ENCODE measurements at regions not wholly inside any gene's neighbourhood (a gene's known extent, or its start where the extent isn't known, plus 50 kb on each side); places are given as distances from the start of the nearest gene placed in this dataset.

GRCh38 chrX:151796576-151796975, 62.0 kb downstream of the CNGA2 start:
- Mint-ChIP-seq H3K4me3 (no peak overlapping the region), H3K27ac (no peak overlapping the region), H3K36me3 (no peaks in the 10 kb centered on the region), H3K9me3 (peaks cover 13% of the 10 kb centered on the region), H3K4me1 (no peaks in the 10 kb centered on the region), H3K27me3 (ENCODE audit: insufficient read depth, low read depth) (no peaks in the 10 kb centered on the region)
- no peaks in the 10 kb centered on the region for H3K36me3 ChIP-seq
- H3F3A ChIP-seq (ENCODE audit: low read depth) = no peaks in the 10 kb centered on the region
- no peaks in the 10 kb centered on the region for H3K27me3 ChIP-seq
- no peaks in the 10 kb centered on the region for H4K20me1 ChIP-seq (ENCODE audit: low read depth)
- TF ChIP-seq EZH2 (IDR thresholded peaks at IDR 0.05) = no peak
- no peak for TF ChIP-seq EZH2phosphoT487 (IDR thresholded peaks at IDR 0.05)
- TF ChIP-seq, protein P1, sequence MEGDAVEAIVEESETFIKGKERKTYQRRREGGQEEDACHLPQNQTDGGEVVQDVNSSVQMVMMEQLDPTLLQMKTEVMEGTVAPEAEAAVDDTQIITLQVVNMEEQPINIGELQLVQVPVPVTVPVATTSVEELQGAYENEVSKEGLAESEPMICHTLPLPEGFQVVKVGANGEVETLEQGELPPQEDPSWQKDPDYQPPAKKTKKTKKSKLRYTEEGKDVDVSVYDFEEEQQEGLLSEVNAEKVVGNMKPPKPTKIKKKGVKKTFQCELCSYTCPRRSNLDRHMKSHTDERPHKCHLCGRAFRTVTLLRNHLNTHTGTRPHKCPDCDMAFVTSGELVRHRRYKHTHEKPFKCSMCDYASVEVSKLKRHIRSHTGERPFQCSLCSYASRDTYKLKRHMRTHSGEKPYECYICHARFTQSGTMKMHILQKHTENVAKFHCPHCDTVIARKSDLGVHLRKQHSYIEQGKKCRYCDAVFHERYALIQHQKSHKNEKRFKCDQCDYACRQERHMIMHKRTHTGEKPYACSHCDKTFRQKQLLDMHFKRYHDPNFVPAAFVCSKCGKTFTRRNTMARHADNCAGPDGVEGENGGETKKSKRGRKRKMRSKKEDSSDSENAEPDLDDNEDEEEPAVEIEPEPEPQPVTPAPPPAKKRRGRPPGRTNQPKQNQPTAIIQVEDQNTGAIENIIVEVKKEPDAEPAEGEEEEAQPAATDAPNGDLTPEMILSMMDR (IDR thresholded peaks at IDR 0.05) = no peak
- DNase-seq (ENCODE audit: low spot score) = no peak
- no peak overlapping the region for H3K27ac ChIP-seq
- no peak overlapping the region for H3K4me3 ChIP-seq
- H3K4me1 ChIP-seq = no peaks in the 10 kb centered on the region
- H3K9ac ChIP-seq = no peak overlapping the region
- no peaks in the 10 kb centered on the region for H3K9me3 ChIP-seq (ENCODE audit: low read depth)
- no peaks in the 10 kb centered on the region for H3K79me2 ChIP-seq (ENCODE audit: low read depth)
- H2AFZ ChIP-seq (replicated peaks) = no peak overlapping the region
- H3K4me2 ChIP-seq = no peak overlapping the region

- H3K4me3 Mint-ChIP-seq = no peak overlapping the region
- Histone ChIP-seq H3K79me2 (ENCODE audit: low read depth) (no peaks in the 10 kb centered on the region), H3F3A (ENCODE audit: low read depth) (no peaks in the 10 kb centered on the region), H3K4me3 (no peak overlapping the region), H3K9me3 (ENCODE audit: low read depth) (no peaks in the 10 kb centered on the region), H3K27me3 (no peaks in the 10 kb centered on the region), H3K36me3 (no peaks in the 10 kb centered on the region), H4K20me1 (ENCODE audit: low read depth) (no peaks in the 10 kb centered on the region), H3K27ac (no peak overlapping the region), H3K4me1 (no peaks in the 10 kb centered on the region), H3K4me2 (no peak overlapping the region), H2AFZ (replicated peaks) (no peak overlapping the region), H3K9ac (no peak overlapping the region)
- no peaks in the 10 kb centered on the region for H3K36me3 Mint-ChIP-seq
- no peak for DNase-seq (ENCODE audit: low spot score)
- peaks cover 13% of the 10 kb centered on the region for H3K9me3 Mint-ChIP-seq
- H3K27ac Mint-ChIP-seq = no peak overlapping the region
- H3K4me1 Mint-ChIP-seq = no peaks in the 10 kb centered on the region
- H3K27me3 Mint-ChIP-seq (ENCODE audit: insufficient read depth, low read depth) = no peaks in the 10 kb centered on the region
- TF ChIP-seq EZH2 (IDR thresholded peaks at IDR 0.05) (no peak), EZH2phosphoT487 (IDR thresholded peaks at IDR 0.05) (no peak)
- TF ChIP-seq, protein P1 (IDR thresholded peaks at IDR 0.05) = no peak
These were observed 67.4 kb downstream of the CNGA2 start for GRCh38 chrX:151801980-151802379.

DNA sequence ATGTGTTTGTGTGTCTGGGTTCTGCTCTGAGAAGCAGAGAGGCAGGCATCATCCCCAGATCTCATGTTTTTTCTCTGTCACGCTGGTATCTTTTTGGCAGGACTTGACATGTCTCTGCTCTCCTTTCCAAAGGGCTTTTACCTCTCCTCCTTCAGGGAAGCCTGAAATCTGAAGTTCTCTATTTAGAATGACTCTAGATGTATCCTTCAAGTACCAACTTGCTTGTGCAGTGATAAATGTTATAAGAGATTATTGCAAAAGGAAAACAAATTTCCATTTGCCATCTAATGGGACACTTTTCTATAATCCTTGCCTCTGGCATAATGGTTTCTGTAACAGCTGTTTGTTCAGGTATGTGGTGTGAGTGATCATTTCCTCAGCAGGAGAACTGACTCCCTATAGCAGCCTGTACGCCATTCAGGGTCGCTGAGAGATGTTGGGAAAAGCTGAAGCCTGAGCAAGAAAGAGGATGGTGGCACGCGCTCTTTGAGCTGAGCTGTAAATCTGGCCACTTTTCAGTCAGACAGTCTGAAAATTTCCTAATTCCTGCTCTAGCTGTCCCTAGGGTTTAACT, 72.5 kb downstream of the CNGA2 start:
- H3K4me2 ChIP-seq = no peak overlapping the region
- Mint-ChIP-seq H3K27me3 (ENCODE audit: insufficient read depth, low read depth) (peaks cover 5% of the 10 kb centered on the region), H3K36me3 (no peaks in the 10 kb centered on the region), H3K4me1 (no peaks in the 10 kb centered on the region), H3K9me3 (peaks cover 3% of the 10 kb centered on the region), H3K4me3 (no peak overlapping the region), H3K27ac (no peak overlapping the region)
- H3K27ac ChIP-seq = no peak overlapping the region
- H3K4me3 ChIP-seq = no peak overlapping the region
- no peaks in the 10 kb centered on the region for H3K36me3 ChIP-seq
- H3F3A ChIP-seq (ENCODE audit: low read depth) = no peaks in the 10 kb centered on the region
- no peaks in the 10 kb centered on the region for H4K20me1 ChIP-seq (ENCODE audit: low read depth)
- no peak for DNase-seq (ENCODE audit: low spot score)
- no peak for TF ChIP-seq EZH2phosphoT487 (IDR thresholded peaks at IDR 0.05)
- no peak for TF ChIP-seq EZH2 (IDR thresholded peaks at IDR 0.05)
- TF ChIP-seq, protein P1 (IDR thresholded peaks at IDR 0.05) = no peak
- no peak overlapping the region for H2AFZ ChIP-seq (replicated peaks)
- H3K27me3 ChIP-seq = no peaks in the 10 kb centered on the region
- no peaks in the 10 kb centered on the region for H3K4me1 ChIP-seq
- no peaks in the 10 kb centered on the region for H3K79me2 ChIP-seq (ENCODE audit: low read depth)
- no peak overlapping the region for H3K9ac ChIP-seq
- no peaks in the 10 kb centered on the region for H3K9me3 ChIP-seq (ENCODE audit: low read depth)

Data from neural progenitor cell (in vitro differentiated cells).